HFF-Myc (cell line): ENCODE measurements at regions not wholly inside any gene's neighbourhood (a gene's known extent, or its start where the extent isn't known, plus 50 kb on each side); places are given as distances from the start of the nearest gene placed in this dataset.

ENCODE experiments used
- DNase-seq: peaks from one replicate; pipeline ENCODE4 v3.0.0-alpha.2; 2011; ENCODE audit warnings: low read depth; ENCODE audit errors: extremely low read depth
- H3K4me3 ChIP-seq: replicated peaks from 2 replicates; pipeline ENCODE4 v1.5.1; 2011; ENCODE audit warnings: low read depth, mild to moderate bottlenecking, control low read depth, low read length
- TF ChIP-seq, protein P1 (sequence below): IDR thresholded peaks from 2 replicates; pipeline ENCODE4 v1.5.1; 2012; ENCODE audit warnings: mild to moderate bottlenecking, low read depth, low read length, control low read depth; ENCODE audit errors: missing control alignments

- TF ChIP-seq, protein P1, sequence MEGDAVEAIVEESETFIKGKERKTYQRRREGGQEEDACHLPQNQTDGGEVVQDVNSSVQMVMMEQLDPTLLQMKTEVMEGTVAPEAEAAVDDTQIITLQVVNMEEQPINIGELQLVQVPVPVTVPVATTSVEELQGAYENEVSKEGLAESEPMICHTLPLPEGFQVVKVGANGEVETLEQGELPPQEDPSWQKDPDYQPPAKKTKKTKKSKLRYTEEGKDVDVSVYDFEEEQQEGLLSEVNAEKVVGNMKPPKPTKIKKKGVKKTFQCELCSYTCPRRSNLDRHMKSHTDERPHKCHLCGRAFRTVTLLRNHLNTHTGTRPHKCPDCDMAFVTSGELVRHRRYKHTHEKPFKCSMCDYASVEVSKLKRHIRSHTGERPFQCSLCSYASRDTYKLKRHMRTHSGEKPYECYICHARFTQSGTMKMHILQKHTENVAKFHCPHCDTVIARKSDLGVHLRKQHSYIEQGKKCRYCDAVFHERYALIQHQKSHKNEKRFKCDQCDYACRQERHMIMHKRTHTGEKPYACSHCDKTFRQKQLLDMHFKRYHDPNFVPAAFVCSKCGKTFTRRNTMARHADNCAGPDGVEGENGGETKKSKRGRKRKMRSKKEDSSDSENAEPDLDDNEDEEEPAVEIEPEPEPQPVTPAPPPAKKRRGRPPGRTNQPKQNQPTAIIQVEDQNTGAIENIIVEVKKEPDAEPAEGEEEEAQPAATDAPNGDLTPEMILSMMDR = no peak
- no peak for DNase-seq
- no peak overlapping the region for H3K4me3 ChIP-seq
Observed at GRCh38 chr13:40084934-40085333, 429.5 kb downstream of the COG6 start.

GRCh38 chr13:40087091-40088002 lies 431.9 kb downstream of the COG6 start:
- TF ChIP-seq, protein P1 = no peak
- no peak for DNase-seq
- H3K4me3 ChIP-seq = no peak overlapping the region

GRCh38 chr13:40094056-40094455 lies 438.6 kb downstream of the COG6 start:
- no peak overlapping the region for H3K4me3 ChIP-seq
- TF ChIP-seq, protein P1 = no peak
- no peak for DNase-seq

GRCh38 chr13:40095695-40096356 lies 440.4 kb downstream of the COG6 start:
- DNase-seq = no peak
- TF ChIP-seq, protein P1 = no peak

GRCh38 chr13:40096357-40096901 lies 441.0 kb downstream of the COG6 start:
- no peak for DNase-seq
- TF ChIP-seq, protein P1 = no peak

More at GRCh38 chr13:40095695-40096356, 440.4 kb downstream of the COG6 start:
- no peak overlapping the region for H3K4me3 ChIP-seq

GRCh38 chr13:40098246-40098645 lies 442.8 kb downstream of the COG6 start:
- TF ChIP-seq, protein P1 = no peak
- H3K4me3 ChIP-seq = no peak overlapping the region
- DNase-seq = no peak

More at GRCh38 chr13:40096357-40096901, 441.0 kb downstream of the COG6 start:
- H3K4me3 ChIP-seq = no peak overlapping the region
